ENCODE measurements at regions not wholly inside any gene's neighbourhood (a gene's known extent, or its start where the extent isn't known, plus 50 kb on each side); places are given as distances from the start of the nearest gene placed in this dataset.

- H3K4me1 Mint-ChIP-seq (ENCODE audit: low read depth, unreplicated experiment), result no peaks in the 10 kb centered on the region
- CTCF ChIA-PET, result no interaction called here
- no peak for TF ChIP-seq CTCF (IDR thresholded peaks at IDR 0.05; ENCODE audit: unreplicated experiment)
- H3K36me3 Mint-ChIP-seq (ENCODE audit: insufficient read depth, unreplicated experiment), result no peaks in the 10 kb centered on the region
- BruUV-seq (replicated peaks), result no TSS peak
- H3K4me3 Mint-ChIP-seq (ENCODE audit: low read depth, unreplicated experiment), result no peak overlapping the region
- H3K27me3 Mint-ChIP-seq (ENCODE audit: unreplicated experiment), result no peaks in the 10 kb centered on the region
- intact Hi-C loops (cut with micrococcal nuclease; ENCODE audit: unreplicated experiment), result no loop called here
- H3K9me3 Mint-ChIP-seq (ENCODE audit: low read depth, unreplicated experiment), result peaks cover 9% of the 10 kb centered on the region
- no peak for DNase-seq
- H3K27ac Mint-ChIP-seq (ENCODE audit: unreplicated experiment), result no peak overlapping the region
Measured at GRCh38 chr15:95431518-95431917, 899.0 kb upstream of the NR2F2 start.

- no peaks in the 10 kb centered on the region for H3K27me3 Mint-ChIP-seq (ENCODE audit: unreplicated experiment)
- no peaks in the 10 kb centered on the region for H3K4me1 Mint-ChIP-seq (ENCODE audit: low read depth, unreplicated experiment)
- H3K4me3 Mint-ChIP-seq (ENCODE audit: low read depth, unreplicated experiment), result no peak overlapping the region
Measured at GRCh38 chr15:95432878-95433405, 897.6 kb upstream of the NR2F2 start.

GRCh38 chr15:95439922-95440376 lies 890.6 kb upstream of the NR2F2 start:
- Mint-ChIP-seq H3K36me3 (ENCODE audit: insufficient read depth, unreplicated experiment) (no peaks in the 10 kb centered on the region), H3K27ac (ENCODE audit: unreplicated experiment) (no peak overlapping the region), H3K27me3 (ENCODE audit: unreplicated experiment) (no peaks in the 10 kb centered on the region), H3K4me3 (ENCODE audit: low read depth, unreplicated experiment) (no peak overlapping the region), H3K4me1 (ENCODE audit: low read depth, unreplicated experiment) (no peaks in the 10 kb centered on the region), H3K9me3 (ENCODE audit: low read depth, unreplicated experiment) (peaks cover 7% of the 10 kb centered on the region)
- DNase-seq, result no peak
- intact Hi-C loops (cut with micrococcal nuclease; ENCODE audit: unreplicated experiment), result no loop called here
- no TSS peak for BruUV-seq (replicated peaks)
- TF ChIP-seq CTCF (IDR thresholded peaks at IDR 0.05; ENCODE audit: unreplicated experiment), result no peak
- CTCF ChIA-PET, result interaction anchor here (0.7 kb wide), 1 partner anchor 96 kb away, joined by 6 read pairs; no protein-coding TSS in a partner anchor

More at GRCh38 chr15:95432878-95433405, 897.6 kb upstream of the NR2F2 start:
- Mint-ChIP-seq H3K9me3 (ENCODE audit: low read depth, unreplicated experiment) (peaks cover 5% of the 10 kb centered on the region), H3K36me3 (ENCODE audit: insufficient read depth, unreplicated experiment) (no peaks in the 10 kb centered on the region), H3K27ac (ENCODE audit: unreplicated experiment) (no peak overlapping the region)
- BruUV-seq (replicated peaks), result no TSS peak
- intact Hi-C loops (cut with micrococcal nuclease; ENCODE audit: unreplicated experiment), result no loop called here
- CTCF ChIA-PET, result interaction anchor here (1.4 kb wide), 1 partner anchor 10 kb away, joined by 3 read pairs; no protein-coding TSS in a partner anchor
- DNase-seq, result no peak
- TF ChIP-seq CTCF (IDR thresholded peaks at IDR 0.05; ENCODE audit: unreplicated experiment), result no peak

- H3K27me3 Mint-ChIP-seq (ENCODE audit: unreplicated experiment), result no peaks in the 10 kb centered on the region
- intact Hi-C loops (cut with micrococcal nuclease; ENCODE audit: unreplicated experiment), result no loop called here
- no TSS peak for BruUV-seq (replicated peaks)
- no peak overlapping the region for H3K4me3 Mint-ChIP-seq (ENCODE audit: low read depth, unreplicated experiment)
- CTCF ChIA-PET, result no interaction called here
- no peaks in the 10 kb centered on the region for H3K4me1 Mint-ChIP-seq (ENCODE audit: low read depth, unreplicated experiment)
- no peaks in the 10 kb centered on the region for H3K36me3 Mint-ChIP-seq (ENCODE audit: insufficient read depth, unreplicated experiment)
- peaks cover 5% of the 10 kb centered on the region for H3K9me3 Mint-ChIP-seq (ENCODE audit: low read depth, unreplicated experiment)
- no peak for DNase-seq
- no peak overlapping the region for H3K27ac Mint-ChIP-seq (ENCODE audit: unreplicated experiment)
- TF ChIP-seq CTCF (IDR thresholded peaks at IDR 0.05; ENCODE audit: unreplicated experiment), result no peak
Measured at GRCh38 chr15:95440712-95441111, 889.8 kb upstream of the NR2F2 start.

Data from Calu3 (cell line).